ENCODE measurements at regions not wholly inside any gene's neighbourhood (a gene's known extent, or its start where the extent isn't known, plus 50 kb on each side); places are given as distances from the start of the nearest gene placed in this dataset.

- DNase-seq (ENCODE audit: low read depth), result no peak
- H3K4me3 ChIP-seq (ENCODE audit: low read depth, low read length), result no peak overlapping the region
- TF ChIP-seq CTCF (conservative IDR thresholded peaks at IDR 0.05; ENCODE audit: low read depth, low read length), result no peak
These were observed 935.1 kb upstream of the RAG2 start for GRCh38 chr11:37533087-37533486.

- DNase-seq (ENCODE audit: low read depth), result no peak
- no peak overlapping the region for H3K4me3 ChIP-seq (ENCODE audit: low read depth, low read length)
- TF ChIP-seq CTCF (conservative IDR thresholded peaks at IDR 0.05; ENCODE audit: low read depth, low read length), result no peak
These were observed 934.2 kb upstream of the RAG2 start for GRCh38 chr11:37532271-37532670.

- DNase-seq (ENCODE audit: low read depth), result no peak
- no peak for TF ChIP-seq CTCF (conservative IDR thresholded peaks at IDR 0.05; ENCODE audit: low read depth, low read length)
- no peak overlapping the region for H3K4me3 ChIP-seq (ENCODE audit: low read depth, low read length)
These were observed 929.5 kb upstream of the RAG2 start for GRCh38 chr11:37527545-37527944.

- H3K4me3 ChIP-seq (ENCODE audit: low read depth, low read length), result no peak overlapping the region
These were observed 927.3 kb upstream of the RAG2 start for GRCh38 chr11:37525336-37525735.

GRCh38 chr11:37519781-37520180, 921.7 kb upstream of the RAG2 start:
- no peak for DNase-seq (ENCODE audit: low read depth)
- H3K4me3 ChIP-seq (ENCODE audit: low read depth, low read length), result no peak overlapping the region
- no peak for TF ChIP-seq CTCF (conservative IDR thresholded peaks at IDR 0.05; ENCODE audit: low read depth, low read length)

More at GRCh38 chr11:37525336-37525735, 927.3 kb upstream of the RAG2 start:
- DNase-seq (ENCODE audit: low read depth), result no peak
- TF ChIP-seq CTCF (conservative IDR thresholded peaks at IDR 0.05; ENCODE audit: low read depth, low read length), result peak; percentile 27

GRCh38 chr11:37512156-37512780, 914.2 kb upstream of the RAG2 start:
- no peak for TF ChIP-seq CTCF (conservative IDR thresholded peaks at IDR 0.05; ENCODE audit: low read depth, low read length)
- peak; percentile 56 for DNase-seq (ENCODE audit: low read depth)
- no peak overlapping the region for H3K4me3 ChIP-seq (ENCODE audit: low read depth, low read length)

GRCh38 chr11:37511425-37511933, 913.4 kb upstream of the RAG2 start:
- no peak for TF ChIP-seq CTCF (conservative IDR thresholded peaks at IDR 0.05; ENCODE audit: low read depth, low read length)
- no peak overlapping the region for H3K4me3 ChIP-seq (ENCODE audit: low read depth, low read length)
- peak; percentile 37 for DNase-seq (ENCODE audit: low read depth)
